SU-DHL-6 (cell line): ENCODE measurements at regions not wholly inside any gene's neighbourhood (a gene's known extent, or its start where the extent isn't known, plus 50 kb on each side); places are given as distances from the start of the nearest gene placed in this dataset.

Source experiments
- EZH2phosphoT487 ChIP-seq: fragments of 200-600 bp; sonication (generic), shearing (Covaris generic); conservative IDR thresholded peaks from 2 replicates; pipeline ENCODE4 v1.6.1; 2018; ENCODE audit warnings: mild to moderate bottlenecking, antibody characterized with exemption, low read length, moderate library complexity, mixed read lengths
- TF ChIP-seq, protein P1 (sequence below): fragments of 200-600 bp; sonication (generic); IDR thresholded peaks from one replicate; pipeline ENCODE4 v1.5.1; 2017; ENCODE audit warnings: antibody characterized with exemption, mild to moderate bottlenecking, low read length, moderate library complexity; ENCODE audit not compliant: insufficient read depth, poor library complexity, severe bottlenecking

DNA sequence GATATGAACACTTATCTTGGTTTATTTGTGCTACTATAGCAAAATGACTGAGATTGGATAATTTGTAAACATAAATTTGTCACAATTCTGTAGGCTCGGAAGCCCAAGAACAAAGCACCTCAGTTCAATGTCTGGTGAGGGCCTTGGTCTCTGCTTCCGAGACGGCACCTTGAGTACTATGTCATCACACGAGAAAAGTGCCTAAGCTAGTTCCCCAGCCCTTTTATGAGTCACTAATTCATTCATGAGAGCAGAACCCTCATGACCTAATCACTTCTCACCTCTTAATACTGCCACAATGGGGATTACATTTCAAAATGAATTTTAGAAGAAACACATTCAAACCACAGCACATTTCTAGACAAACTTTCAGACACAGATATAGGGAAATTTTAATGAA, 52.0 kb upstream of the PRSS1 start:
- TF ChIP-seq, protein P1, sequence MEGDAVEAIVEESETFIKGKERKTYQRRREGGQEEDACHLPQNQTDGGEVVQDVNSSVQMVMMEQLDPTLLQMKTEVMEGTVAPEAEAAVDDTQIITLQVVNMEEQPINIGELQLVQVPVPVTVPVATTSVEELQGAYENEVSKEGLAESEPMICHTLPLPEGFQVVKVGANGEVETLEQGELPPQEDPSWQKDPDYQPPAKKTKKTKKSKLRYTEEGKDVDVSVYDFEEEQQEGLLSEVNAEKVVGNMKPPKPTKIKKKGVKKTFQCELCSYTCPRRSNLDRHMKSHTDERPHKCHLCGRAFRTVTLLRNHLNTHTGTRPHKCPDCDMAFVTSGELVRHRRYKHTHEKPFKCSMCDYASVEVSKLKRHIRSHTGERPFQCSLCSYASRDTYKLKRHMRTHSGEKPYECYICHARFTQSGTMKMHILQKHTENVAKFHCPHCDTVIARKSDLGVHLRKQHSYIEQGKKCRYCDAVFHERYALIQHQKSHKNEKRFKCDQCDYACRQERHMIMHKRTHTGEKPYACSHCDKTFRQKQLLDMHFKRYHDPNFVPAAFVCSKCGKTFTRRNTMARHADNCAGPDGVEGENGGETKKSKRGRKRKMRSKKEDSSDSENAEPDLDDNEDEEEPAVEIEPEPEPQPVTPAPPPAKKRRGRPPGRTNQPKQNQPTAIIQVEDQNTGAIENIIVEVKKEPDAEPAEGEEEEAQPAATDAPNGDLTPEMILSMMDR, result no peak
- no peak for TF ChIP-seq EZH2phosphoT487
